Left lung (tissue), 4 donors: ENCODE measurements at regions not wholly inside any gene's neighbourhood (a gene's known extent, or its start where the extent isn't known, plus 50 kb on each side); places are given as distances from the start of the nearest gene placed in this dataset.
A peak's percentile ranks its signal among the peaks of the same experiment; 100 is the strongest.

Experiments used
- ATAC-seq: fragments of 200-7000 bp; cut with Tn5 transposase; one replicate; pipeline ENCODE4 v1.9.1; 2020; ENCODE audit warnings: moderate library complexity
- DNase-seq, 4 donors: peaks; one replicate each; pipeline ENCODE4 v3.0.0-alpha.2; 2013 to 2020
- H3K27ac ChIP-seq, 2 donors: fragments of 200-600 bp; sonication (generic) in 1 of 2; one replicate each; pipeline versions ENCODE4 v1.5.0 to v1.8.0; 2020 to 2021
- H3K27me3 ChIP-seq, 2 donors: fragments of 200-600 bp; sonication (generic) in 1 of 2; one replicate each; pipeline versions ENCODE4 v1.5.0 to v1.8.0; 2020 to 2021
- H3K36me3 ChIP-seq, 2 donors: fragments of 200-600 bp; sonication (generic) in 1 of 2; one replicate each; pipeline versions ENCODE4 v1.5.0 to v1.8.0; 2020 to 2021
- H3K4me1 ChIP-seq, 2 donors: fragments of 200-600 bp; one replicate each; pipeline ENCODE4 v1.8.0; 2021
- H3K4me3 ChIP-seq, 2 donors: fragments of 200-600 bp; sonication (generic) in 1 of 2; one replicate each; pipeline versions ENCODE4 v1.5.0 to v1.8.0; 2020 to 2021; ENCODE audit warnings: mild to moderate bottlenecking in 1 of 2
- H3K9me3 ChIP-seq, 2 donors: fragments of 200-600 bp; sonication (generic) in 1 of 2; one replicate each; pipeline versions ENCODE4 v1.5.0 to v1.8.0; 2020 to 2021
- CTCF ChIP-seq, 2 donors: fragments of 200-600 bp; sonication (generic) in 1 of 2; IDR thresholded peaks; one replicate each; pipeline versions ENCODE4 v1.5.0 to v1.8.0; 2021; ENCODE audit warnings: antibody characterized with exemption in 2 of 2
- intact Hi-C, 2 donors: fragments of 100-400 bp; cut with DNase I; formaldehyde crosslinking; loops; one replicate each; pipeline versions ENCODE4 v1.11.2 to v1.14.2; 2022
- donor health status: DM: no; HTN: yes; CAD: no.
- donor health status: DM: no; HTN: no; CAD: no.

- intact Hi-C loops, result no loop called here
- no peak for TF ChIP-seq CTCF (IDR thresholded peaks at IDR 0.05)
- no peaks in the 10 kb centered on the region for H3K9me3 ChIP-seq
- peaks cover 0 to 76% of the 10 kb centered on the region in 2 donors for H3K27me3 ChIP-seq
- H3K4me3 ChIP-seq, result no peak overlapping the region
- H3K4me1 ChIP-seq, result no peaks in the 10 kb centered on the region
- no peak for ATAC-seq
- no peak for DNase-seq
- H3K27ac ChIP-seq, result no peak overlapping the region
- H3K36me3 ChIP-seq, result no peaks in the 10 kb centered on the region
These were observed 610.7 kb downstream of the NPHP4 start for GRCh38 chr1:5381491-5381890.

DNA sequence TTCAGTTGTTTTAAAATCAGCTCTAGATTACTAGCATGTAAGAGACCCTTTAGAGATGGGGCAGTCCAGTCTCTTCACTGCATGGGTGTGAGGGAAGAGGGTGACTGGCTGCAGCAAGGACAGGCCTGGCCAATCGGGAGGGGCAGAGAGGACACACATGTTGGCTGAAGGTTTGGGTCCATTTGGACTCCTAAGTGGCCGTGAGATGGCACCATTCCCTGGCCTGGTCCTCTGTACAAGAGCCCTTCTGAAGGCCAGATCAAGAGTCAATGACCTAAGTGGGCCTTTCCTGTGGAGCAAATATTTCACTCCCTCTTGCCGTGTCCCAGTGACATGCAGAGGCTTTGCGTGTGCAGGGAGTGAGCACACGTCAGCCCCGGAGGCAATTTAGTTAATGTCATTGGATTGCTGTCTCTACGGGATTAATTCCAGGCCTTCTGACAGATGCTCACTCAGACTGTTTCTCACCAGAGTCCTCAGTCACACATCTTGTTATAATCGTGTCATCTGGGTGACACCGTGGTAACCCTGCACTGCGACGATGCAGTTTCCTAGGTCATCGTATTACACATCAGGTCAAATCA, 613.0 kb downstream of the NPHP4 start:
- Histone ChIP-seq H3K27me3 (peaks cover 0 to 55% of the 10 kb centered on the region in 2 donors), H3K4me3 (no peak overlapping the region), H3K9me3 (no peaks in the 10 kb centered on the region), H3K36me3 (no peaks in the 10 kb centered on the region), H3K4me1 (no peaks in the 10 kb centered on the region), H3K27ac (no peak overlapping the region)
- intact Hi-C loops, result no loop called here
- no peak for DNase-seq
- TF ChIP-seq CTCF (IDR thresholded peaks at IDR 0.05), result no peak
- ATAC-seq, result no peak

DNA sequence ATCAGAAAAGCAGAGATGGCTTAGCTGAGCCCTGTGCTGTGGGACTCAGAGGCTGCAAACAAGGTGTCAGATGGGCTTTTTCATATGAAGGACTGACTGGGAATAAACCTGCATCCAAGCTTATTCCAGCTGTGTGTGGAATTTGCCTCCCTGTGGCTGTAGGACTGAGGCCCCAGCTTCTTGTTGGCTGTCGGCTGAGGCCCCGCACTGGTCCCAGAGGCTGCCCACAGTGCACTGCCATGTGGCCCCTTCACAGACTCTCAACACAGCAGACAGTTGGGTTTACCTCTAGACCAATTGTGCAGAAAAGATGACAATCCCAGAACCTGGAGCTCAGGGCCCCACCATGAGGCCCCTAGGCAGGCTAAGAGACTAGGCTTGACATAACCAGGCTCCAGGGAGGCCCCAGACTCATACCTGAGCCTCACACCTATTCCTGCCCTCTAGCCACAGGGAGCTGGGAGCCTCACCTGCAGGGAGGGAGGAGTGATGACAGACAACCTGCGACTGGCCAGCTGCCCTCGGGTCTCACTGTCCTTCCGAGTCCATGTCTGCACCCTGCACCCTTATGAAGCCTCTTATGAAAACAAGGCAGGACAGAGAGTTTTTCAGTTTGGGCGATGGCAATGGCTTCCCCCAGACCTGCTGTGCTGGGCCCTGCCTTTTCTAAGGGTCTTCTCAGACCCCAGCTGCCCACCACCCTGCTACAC, 615.5 kb downstream of the NPHP4 start:
- Histone ChIP-seq H3K4me1 (no peaks in the 10 kb centered on the region), H3K36me3 (no peaks in the 10 kb centered on the region), H3K9me3 (peaks cover 0 to 11% of the 10 kb centered on the region in 2 donors), H3K27ac (no peak overlapping the region), H3K4me3 (no peak overlapping the region), H3K27me3 (peaks cover 0 to 58% of the 10 kb centered on the region in 2 donors)
- intact Hi-C loops, result no loop called here
- DNase-seq (no peak), ATAC-seq (no peak)
- TF ChIP-seq CTCF (IDR thresholded peaks at IDR 0.05), result no peak

DNA sequence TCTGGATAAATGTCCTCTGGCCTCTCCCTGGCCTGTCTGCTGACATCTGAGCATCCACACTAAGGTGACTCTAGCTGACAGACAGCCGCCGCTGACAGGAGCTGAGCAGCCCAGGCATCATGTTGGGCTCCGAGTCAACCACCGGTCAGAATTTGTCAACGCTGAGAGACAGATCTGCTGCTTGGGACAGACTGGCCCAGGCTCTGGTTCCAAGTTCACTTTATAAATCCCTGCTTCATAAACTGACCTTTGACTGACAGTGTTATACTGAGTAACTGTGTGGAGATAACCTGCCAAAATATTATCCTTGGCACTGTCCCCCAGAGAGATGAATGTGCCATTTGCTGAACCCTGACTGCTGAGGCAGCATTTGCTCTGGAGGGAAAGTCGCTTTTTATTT, 616.7 kb downstream of the NPHP4 start:
- H3K27ac ChIP-seq, result no peak overlapping the region
- H3K9me3 ChIP-seq, result peaks cover 0 to 11% of the 10 kb centered on the region in 2 donors
- H3K36me3 ChIP-seq, result no peaks in the 10 kb centered on the region
- no peaks in the 10 kb centered on the region for H3K4me1 ChIP-seq
- no peak for ATAC-seq
- H3K27me3 ChIP-seq, result peaks cover 0 to 52% of the 10 kb centered on the region in 2 donors
- no peak overlapping the region for H3K4me3 ChIP-seq
- TF ChIP-seq CTCF (IDR thresholded peaks at IDR 0.05), result no peak
- DNase-seq, result peak in 2 of 4 donors; percentile 20 to 35
- intact Hi-C loops, result no loop called here

DNA sequence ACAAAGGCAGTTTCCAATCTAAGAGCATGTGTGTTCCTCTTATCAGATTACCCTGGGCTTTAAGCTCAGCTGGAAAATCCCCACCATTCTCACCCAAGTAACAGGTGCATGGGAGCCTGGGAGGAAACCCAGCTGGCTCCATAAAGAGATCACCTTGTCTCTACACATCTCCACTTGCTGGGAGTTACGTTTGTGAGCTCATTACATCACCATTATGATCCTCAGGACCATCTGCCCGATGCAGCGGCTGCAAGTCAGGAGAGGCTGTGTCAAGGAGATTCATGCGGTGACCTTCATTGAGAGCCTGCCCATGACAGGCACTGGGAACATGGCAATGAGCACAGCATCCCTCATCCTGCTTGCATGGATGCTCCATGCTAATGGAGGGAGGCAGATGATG, 618.0 kb downstream of the NPHP4 start:
- no peak for ATAC-seq
- no peak for TF ChIP-seq CTCF (IDR thresholded peaks at IDR 0.05)
- H3K4me3 ChIP-seq, result no peak overlapping the region

More for the DNA sequence above, 618.0 kb downstream of the NPHP4 start:
- no peaks in the 10 kb centered on the region for H3K4me1 ChIP-seq
- no peak overlapping the region for H3K27ac ChIP-seq
- intact Hi-C loops, result no loop called here
- H3K27me3 ChIP-seq, result peaks cover 0 to 40% of the 10 kb centered on the region in 2 donors
- DNase-seq, result no peak
- peaks cover 0 to 11% of the 10 kb centered on the region in 2 donors for H3K9me3 ChIP-seq
- no peaks in the 10 kb centered on the region for H3K36me3 ChIP-seq
